GM12873 (cell line): ENCODE measurements at regions not wholly inside any gene's neighbourhood (a gene's known extent, or its start where the extent isn't known, plus 50 kb on each side); places are given as distances from the start of the nearest gene placed in this dataset.

Experiments used
- CTCF ChIP-seq: IDR thresholded peaks from 2 replicates; pipeline ENCODE4 v1.5.1; 2012; ENCODE audit warnings: low read depth, mild to moderate bottlenecking, moderate library complexity, low read length, control low read depth; ENCODE audit not compliant: insufficient read depth; ENCODE audit errors: missing control alignments

DNA sequence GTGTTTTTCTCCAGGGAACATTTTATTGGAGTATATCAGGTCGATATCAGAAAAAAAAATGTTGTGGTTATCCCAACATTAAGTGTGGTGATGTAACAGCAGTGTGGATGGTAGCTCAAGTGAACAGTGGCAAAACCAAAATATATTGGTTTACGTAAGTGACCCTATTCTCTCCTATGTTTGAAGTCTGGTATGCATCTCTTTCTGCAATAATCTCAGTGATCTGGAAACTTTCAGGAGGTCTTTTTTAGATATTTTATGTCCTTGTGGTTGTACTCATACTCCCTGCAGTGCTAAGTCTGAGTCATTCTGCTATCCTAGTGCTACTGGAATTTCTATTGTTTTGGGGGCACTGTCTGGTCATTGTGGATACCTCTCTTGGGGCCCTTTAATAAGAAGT is 137.9 kb downstream of the SNRPN start:
- TF ChIP-seq CTCF: no peak

DNA sequence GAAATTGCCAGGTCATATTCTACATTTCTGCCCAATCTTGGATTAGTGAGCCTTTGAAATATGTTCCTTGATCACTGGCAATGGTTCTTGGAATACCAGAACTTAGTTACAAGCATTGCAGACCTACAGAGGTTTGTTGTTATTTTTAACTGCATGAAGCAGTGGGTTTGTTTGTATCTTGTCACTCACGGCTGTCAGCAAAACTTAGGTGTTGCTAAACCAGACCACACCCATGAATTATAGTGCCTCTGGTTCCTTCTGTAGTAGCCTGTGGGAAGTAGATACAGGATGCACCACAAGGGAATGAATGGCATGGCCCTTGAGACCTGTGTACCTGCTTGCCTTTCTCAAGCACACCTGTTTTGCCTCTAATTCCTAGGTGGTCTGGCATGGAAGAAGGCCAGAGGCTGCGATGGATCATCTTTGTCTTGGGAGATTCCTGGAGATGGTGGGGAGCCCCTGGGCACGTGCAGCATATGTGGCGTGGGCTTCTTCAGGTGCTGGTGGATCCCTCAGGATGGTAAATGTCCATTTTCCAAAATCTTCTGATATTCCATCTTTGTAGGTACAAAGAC is 138.8 kb downstream of the SNRPN start:
- TF ChIP-seq CTCF: no peak

- TF ChIP-seq CTCF: no peak
Measured at GRCh38 chr15:25094066-25094465, 139.3 kb downstream of the SNRPN start.

DNA sequence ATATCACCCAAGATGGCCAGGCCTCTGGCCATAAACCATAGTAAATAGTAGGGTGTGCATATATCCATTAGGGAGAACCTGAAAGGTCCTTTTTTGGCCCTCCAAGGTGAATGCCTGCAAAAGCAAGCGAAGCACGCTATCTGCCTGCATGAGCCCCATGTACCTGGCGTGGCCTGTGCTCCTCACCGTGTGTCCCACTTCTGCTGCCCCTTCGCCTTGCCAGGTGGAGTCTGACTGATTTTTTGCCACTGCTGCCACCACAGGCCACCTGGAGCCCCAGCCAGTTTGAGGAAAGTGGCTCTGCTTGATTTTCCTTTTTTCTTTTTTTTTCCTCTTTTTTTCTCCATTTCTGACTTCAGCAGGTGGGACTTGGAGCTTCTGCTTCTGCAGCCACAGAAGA is 139.7 kb downstream of the SNRPN start:
- no peak for TF ChIP-seq CTCF

- no peak for TF ChIP-seq CTCF
Measured at GRCh38 chr15:25095179-25095578, 140.4 kb downstream of the SNRPN start.

DNA sequence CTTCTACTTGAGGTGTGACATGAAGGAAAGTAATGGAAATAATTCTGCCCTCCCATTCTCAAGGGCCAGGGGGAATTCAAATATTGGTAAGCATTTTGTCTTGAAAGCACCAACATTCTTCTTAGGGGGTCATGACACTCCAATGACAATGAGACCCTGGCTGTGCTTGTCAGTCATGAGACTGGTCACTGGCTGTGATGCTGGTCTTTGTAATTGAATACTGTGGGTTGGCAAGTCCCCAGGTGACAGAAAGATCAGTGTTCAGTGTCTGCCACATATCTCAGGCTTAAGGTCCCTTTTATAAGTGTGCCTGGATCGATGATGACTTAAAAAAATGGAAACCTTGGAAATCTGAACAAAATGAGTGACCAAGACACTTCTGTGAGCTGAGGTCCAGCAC is 151.4 kb downstream of the SNRPN start:
- TF ChIP-seq CTCF: no peak

DNA sequence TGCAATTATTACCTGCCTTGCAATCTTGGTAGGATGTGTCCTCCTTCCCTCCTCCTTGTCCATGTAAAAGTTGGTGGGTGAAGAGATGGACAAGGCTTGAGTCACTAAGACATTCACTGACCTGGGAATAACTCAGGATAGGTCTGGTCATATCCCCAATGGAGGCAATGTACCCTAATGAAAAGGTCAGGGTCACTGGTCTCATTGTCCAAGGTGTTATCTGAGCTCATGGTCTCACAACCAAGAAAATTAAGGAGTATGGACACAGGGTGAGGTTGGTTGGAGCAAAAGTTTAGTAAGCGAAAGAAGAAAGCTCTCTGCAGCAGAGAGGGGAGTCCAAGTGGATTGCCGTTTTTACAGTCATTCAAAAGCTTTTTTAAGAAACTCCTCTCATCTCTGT is 179.0 kb downstream of the SNRPN start:
- TF ChIP-seq CTCF: no peak

DNA sequence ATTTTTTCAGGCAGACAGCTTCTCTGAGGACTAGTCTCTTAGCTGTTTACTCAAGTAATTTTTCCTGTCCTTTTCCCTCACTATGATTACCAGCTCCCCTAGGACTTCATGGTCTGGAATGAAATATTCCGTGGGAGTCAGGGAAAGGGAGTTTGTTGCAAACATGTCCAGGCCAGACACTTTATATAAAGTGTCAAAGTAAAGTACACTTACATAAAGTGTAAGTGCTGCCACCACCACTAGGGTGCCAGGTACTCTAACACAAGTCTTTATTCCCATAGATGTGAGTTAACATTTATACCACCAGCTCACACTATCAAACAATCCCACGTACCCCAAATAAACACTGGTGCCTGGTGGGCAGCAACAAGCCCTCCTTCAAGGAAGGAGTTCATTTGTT is 179.8 kb downstream of the SNRPN start:
- TF ChIP-seq CTCF: peak; percentile 17
